Activated naive CD4-positive, alpha-beta T cell treated with anti-CD3 and anti-CD28 coated beads, Interleukin-2, amount 10 ng/mL, durations not matched to agents 7 days and 5 days (primary cell): ENCODE measurements at regions not wholly inside any gene's neighbourhood (a gene's known extent, or its start where the extent isn't known, plus 50 kb on each side); places are given as distances from the start of the nearest gene placed in this dataset.

Source experiments
- CTCF ChIA-PET: fragments of 350-600 bp; sonication (Branson Sonifier 250); formaldehyde crosslinking; loops from one replicate; lab custom pipeline; 2021; ENCODE audit warnings: antibody characterized with exemption; lab: Charles Lee
- DNase-seq: peaks from one replicate; pipeline ENCODE4 v3.0.0-alpha.2; 2020
- H3K27ac Mint-ChIP-seq: one replicate; pipeline ENCODE4 v1.8.0; 2021; ENCODE audit warnings: mild to moderate bottlenecking, moderate library complexity, mixed read lengths
- H3K27me3 Mint-ChIP-seq: one replicate; pipeline ENCODE4 v1.8.0; 2021; ENCODE audit warnings: mild to moderate bottlenecking, mixed read lengths
- H3K36me3 Mint-ChIP-seq: one replicate; pipeline ENCODE4 v1.8.0; 2021; ENCODE audit warnings: mixed read lengths
- H3K4me1 Mint-ChIP-seq: one replicate; pipeline ENCODE4 v1.8.0; 2021; ENCODE audit warnings: mixed read lengths
- H3K4me3 Mint-ChIP-seq: one replicate; pipeline ENCODE4 v1.8.0; 2021; ENCODE audit warnings: mild to moderate bottlenecking, moderate library complexity, mixed read lengths
- H3K9me3 Mint-ChIP-seq: one replicate; pipeline ENCODE4 v1.8.0; 2021; ENCODE audit warnings: mixed read lengths

- H3K27me3 Mint-ChIP-seq, result peaks cover 47% of the 10 kb centered on the region
Measured at GRCh38 chr9:91065231-91066041, 263.8 kb downstream of the SYK start.

DNA sequence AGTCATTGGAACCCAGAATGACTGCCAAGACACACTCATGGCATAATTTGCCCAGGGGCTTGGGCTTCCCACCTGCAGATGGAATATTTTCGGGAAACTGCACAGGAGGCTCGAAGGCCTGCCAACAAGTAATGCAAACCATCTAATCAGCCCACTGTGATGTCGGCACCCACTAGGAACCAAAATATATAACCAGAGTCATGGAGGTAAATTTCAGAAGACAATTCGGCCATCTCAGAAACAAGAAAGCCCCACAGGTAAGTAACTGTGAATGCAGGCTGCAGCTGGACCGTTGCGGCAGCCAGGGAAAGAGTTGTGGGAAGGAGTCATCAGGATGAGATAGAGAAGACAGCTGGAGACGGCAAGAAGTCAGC lies 264.4 kb downstream of the SYK start:
- no peak overlapping the region for H3K4me3 Mint-ChIP-seq
- peaks cover 2% of the 10 kb centered on the region for H3K36me3 Mint-ChIP-seq
- peaks cover 44% of the 10 kb centered on the region for H3K27me3 Mint-ChIP-seq
- no peaks in the 10 kb centered on the region for H3K9me3 Mint-ChIP-seq
- H3K27ac Mint-ChIP-seq, result no peak overlapping the region
- CTCF ChIA-PET, result no interaction called here
- H3K4me1 Mint-ChIP-seq, result no peaks in the 10 kb centered on the region
- DNase-seq, result no peak

More at GRCh38 chr9:91065231-91066041, 263.8 kb downstream of the SYK start:
- CTCF ChIA-PET, result no interaction called here
- H3K4me3 Mint-ChIP-seq, result no peak overlapping the region
- no peak for DNase-seq
- no peaks in the 10 kb centered on the region for H3K9me3 Mint-ChIP-seq
- H3K27ac Mint-ChIP-seq, result no peak overlapping the region
- H3K36me3 Mint-ChIP-seq, result peaks cover 2% of the 10 kb centered on the region
- H3K4me1 Mint-ChIP-seq, result peaks cover 1% of the 10 kb centered on the region

DNA sequence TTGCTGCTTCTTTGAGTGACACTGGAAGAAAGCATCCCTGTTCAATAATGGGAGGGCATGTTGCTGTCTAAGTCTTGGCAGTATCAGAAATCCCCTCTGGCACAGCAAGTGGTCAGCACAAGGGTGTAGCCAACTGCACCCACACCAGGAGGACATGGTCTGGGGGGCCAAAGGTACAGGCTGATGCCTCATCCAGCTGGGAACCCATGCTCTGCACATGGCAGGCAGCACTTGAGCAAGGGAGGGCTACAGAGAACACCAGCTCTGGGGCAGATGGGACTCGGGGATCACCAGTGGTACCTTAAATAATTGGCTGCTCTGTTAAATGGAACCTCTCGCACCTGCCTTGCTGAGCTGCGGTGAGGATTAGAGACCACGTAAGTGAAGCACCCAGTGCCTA lies 265.2 kb downstream of the SYK start:
- no peak overlapping the region for H3K4me3 Mint-ChIP-seq
- no peak for DNase-seq
- H3K27ac Mint-ChIP-seq, result no peak overlapping the region
- H3K4me1 Mint-ChIP-seq, result peaks cover 7% of the 10 kb centered on the region
- CTCF ChIA-PET, result no interaction called here
- H3K27me3 Mint-ChIP-seq, result peaks cover 44% of the 10 kb centered on the region
- H3K36me3 Mint-ChIP-seq, result peaks cover 2% of the 10 kb centered on the region
- no peaks in the 10 kb centered on the region for H3K9me3 Mint-ChIP-seq

GRCh38 chr9:91067306-91067860 lies 265.8 kb downstream of the SYK start:
- Mint-ChIP-seq H3K27me3 (peaks cover 41% of the 10 kb centered on the region), H3K4me3 (no peak overlapping the region), H3K36me3 (peaks cover 2% of the 10 kb centered on the region), H3K4me1 (peaks cover 8% of the 10 kb centered on the region), H3K9me3 (no peaks in the 10 kb centered on the region), H3K27ac (no peak overlapping the region)
- CTCF ChIA-PET, result no interaction called here
- no peak for DNase-seq

- Mint-ChIP-seq H3K27ac (peak overlapping the region; percentile 4), H3K4me1 (peaks cover 8% of the 10 kb centered on the region), H3K9me3 (no peaks in the 10 kb centered on the region), H3K36me3 (peaks cover 6% of the 10 kb centered on the region), H3K27me3 (peaks cover 49% of the 10 kb centered on the region), H3K4me3 (no peak overlapping the region)
- CTCF ChIA-PET, result interaction anchor here (0.8 to 1.9 kb wide), 3 partner anchors 18 to 35 kb away, joined by 3 to 8 read pairs (median 3); no protein-coding TSS in a partner anchor
- DNase-seq, result peak; percentile 54
Measured at GRCh38 chr9:91071184-91071990, 269.8 kb downstream of the SYK start.

GRCh38 chr9:91073049-91073810 lies 271.6 kb downstream of the SYK start:
- H3K9me3 Mint-ChIP-seq, result no peaks in the 10 kb centered on the region
- peaks cover 8% of the 10 kb centered on the region for H3K4me1 Mint-ChIP-seq
- no peak for DNase-seq
- H3K36me3 Mint-ChIP-seq, result peaks cover 4% of the 10 kb centered on the region
- H3K27me3 Mint-ChIP-seq, result peaks cover 43% of the 10 kb centered on the region
- CTCF ChIA-PET, result interaction anchor here (0.9 to 1.4 kb wide), 3 partner anchors 22 to 180 kb away, joined by 3 to 4 read pairs (median 3); no protein-coding TSS in a partner anchor
- H3K4me3 Mint-ChIP-seq, result no peak overlapping the region
- H3K27ac Mint-ChIP-seq, result no peak overlapping the region

DNA sequence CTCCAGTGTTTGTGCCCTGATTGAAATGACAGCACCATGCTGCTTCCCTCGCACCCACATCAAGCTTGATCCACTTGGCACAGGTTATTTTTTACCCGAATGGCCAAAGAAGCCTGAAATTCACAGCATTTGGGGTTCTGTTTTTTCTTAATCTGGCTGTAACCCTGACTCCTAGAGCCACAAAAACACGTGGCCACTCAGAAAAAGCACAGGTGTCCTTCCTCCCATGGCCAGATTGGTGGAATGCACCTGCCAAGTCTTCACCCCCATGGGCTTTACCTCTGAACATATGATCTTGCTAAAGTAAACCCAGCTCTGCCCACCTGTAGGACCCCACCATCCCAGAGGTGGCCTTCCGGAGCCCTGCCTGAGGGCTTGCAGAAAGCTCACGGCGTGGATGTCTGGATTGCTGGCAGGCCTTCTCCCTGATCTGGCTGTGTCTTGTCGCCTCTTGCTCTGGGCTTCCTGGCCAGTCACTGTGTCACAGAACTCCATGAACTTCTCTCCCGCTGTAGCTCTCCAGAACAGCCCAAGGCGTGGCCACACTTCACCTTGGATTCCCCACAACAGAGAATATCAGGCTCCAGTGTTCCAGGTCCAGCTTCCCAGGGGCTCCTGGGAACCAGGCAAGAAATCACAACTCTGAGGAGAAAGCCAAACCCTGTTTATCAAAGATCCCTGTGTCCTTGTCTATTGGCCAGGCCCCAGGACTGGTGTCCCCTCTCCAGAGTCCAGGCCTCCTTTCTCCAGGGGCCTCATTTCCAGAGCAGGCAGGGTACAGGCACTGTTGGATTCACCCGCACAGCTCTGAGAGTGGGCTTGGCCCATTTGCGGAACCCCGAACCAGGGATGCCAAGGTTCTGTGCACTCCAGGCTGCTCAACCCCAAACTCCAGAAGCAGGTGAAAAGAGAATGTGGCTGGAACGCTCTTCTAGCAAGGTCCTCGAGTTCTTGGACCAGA lies 272.5 kb downstream of the SYK start:
- Mint-ChIP-seq H3K4me3 (no peak overlapping the region), H3K36me3 (peaks cover 4% of the 10 kb centered on the region), H3K27ac (no peak overlapping the region), H3K27me3 (peaks cover 52% of the 10 kb centered on the region), H3K4me1 (peaks cover 8% of the 10 kb centered on the region), H3K9me3 (no peaks in the 10 kb centered on the region)
- CTCF ChIA-PET, result interaction anchor here (0.9 to 1.4 kb wide), 3 partner anchors 21 to 179 kb away, joined by 3 to 4 read pairs (median 3); no protein-coding TSS in a partner anchor
- no peak for DNase-seq

DNA sequence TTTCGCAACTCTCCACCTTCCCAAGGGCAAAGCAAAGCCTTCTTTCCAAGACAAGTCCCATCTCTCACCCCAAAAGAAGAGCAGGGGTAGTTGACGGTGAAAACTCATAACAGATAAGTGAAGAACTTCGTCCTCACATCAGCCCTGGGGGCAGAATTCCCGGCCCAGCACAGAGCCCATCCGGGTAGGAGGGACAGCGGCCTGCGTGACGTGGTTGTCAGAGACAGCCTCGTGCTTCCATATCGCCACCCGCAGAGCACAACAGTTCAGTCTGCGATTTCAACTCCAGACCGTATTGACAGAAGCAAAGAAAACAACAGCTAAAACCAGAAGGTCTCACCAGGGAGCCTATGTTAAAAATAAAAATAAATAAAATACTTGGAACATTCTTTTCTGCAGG lies 273.2 kb downstream of the SYK start:
- Mint-ChIP-seq H3K4me1 (peaks cover 8% of the 10 kb centered on the region), H3K4me3 (no peak overlapping the region), H3K27ac (no peak overlapping the region), H3K36me3 (peaks cover 5% of the 10 kb centered on the region), H3K27me3 (peaks cover 52% of the 10 kb centered on the region), H3K9me3 (no peaks in the 10 kb centered on the region)
- CTCF ChIA-PET, result no interaction called here
- no peak for DNase-seq

- peaks cover 6% of the 10 kb centered on the region for H3K36me3 Mint-ChIP-seq
Measured at GRCh38 chr9:91075279-91075678, 273.7 kb downstream of the SYK start.

DNA sequence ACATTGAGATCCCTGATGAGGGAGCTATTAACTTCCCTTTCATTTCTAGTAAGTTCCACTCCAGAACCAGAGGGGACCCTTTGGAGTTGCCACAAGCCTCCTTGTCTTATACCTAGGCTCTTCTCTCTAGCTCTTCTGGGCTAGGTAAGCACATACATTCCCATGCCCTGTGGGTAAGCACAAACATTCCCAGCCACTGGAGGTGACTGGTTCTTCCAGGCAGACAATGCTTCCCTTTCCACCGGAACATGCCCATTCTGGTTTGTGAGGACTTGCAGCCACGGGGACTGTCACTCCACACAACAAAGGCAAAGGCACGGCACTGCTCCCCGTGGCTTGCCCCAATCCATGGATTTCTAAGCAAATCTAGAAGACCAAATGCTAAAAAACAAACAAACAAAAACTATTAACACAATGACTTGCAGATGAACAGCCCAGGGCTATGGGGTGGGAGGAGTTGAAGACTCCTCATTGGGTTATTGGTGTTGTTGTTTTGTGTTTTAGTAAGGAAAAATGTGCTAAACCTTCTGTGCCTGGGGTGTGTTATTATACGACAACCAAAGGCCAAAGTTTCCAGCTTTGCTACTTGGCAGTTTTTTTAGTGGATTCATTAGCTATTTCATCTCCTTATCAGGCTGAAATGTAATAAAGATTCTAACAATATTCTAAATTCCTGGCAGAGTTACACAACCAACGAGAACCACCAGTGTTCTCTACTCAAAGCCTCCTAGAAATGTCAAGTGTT lies 276.2 kb downstream of the SYK start:
- no peak overlapping the region for H3K27ac Mint-ChIP-seq
- CTCF ChIA-PET, result no interaction called here
- no peak for DNase-seq
- H3K36me3 Mint-ChIP-seq, result peaks cover 6% of the 10 kb centered on the region
- H3K4me3 Mint-ChIP-seq, result no peak overlapping the region
- peaks cover 3% of the 10 kb centered on the region for H3K9me3 Mint-ChIP-seq
- H3K27me3 Mint-ChIP-seq, result peaks cover 65% of the 10 kb centered on the region
- no peaks in the 10 kb centered on the region for H3K4me1 Mint-ChIP-seq

More at GRCh38 chr9:91075279-91075678, 273.7 kb downstream of the SYK start:
- peaks cover 8% of the 10 kb centered on the region for H3K4me1 Mint-ChIP-seq
- no peak overlapping the region for H3K27ac Mint-ChIP-seq
- no peaks in the 10 kb centered on the region for H3K9me3 Mint-ChIP-seq
- H3K4me3 Mint-ChIP-seq, result no peak overlapping the region
- DNase-seq, result no peak
- CTCF ChIA-PET, result no interaction called here
- peaks cover 55% of the 10 kb centered on the region for H3K27me3 Mint-ChIP-seq

DNA sequence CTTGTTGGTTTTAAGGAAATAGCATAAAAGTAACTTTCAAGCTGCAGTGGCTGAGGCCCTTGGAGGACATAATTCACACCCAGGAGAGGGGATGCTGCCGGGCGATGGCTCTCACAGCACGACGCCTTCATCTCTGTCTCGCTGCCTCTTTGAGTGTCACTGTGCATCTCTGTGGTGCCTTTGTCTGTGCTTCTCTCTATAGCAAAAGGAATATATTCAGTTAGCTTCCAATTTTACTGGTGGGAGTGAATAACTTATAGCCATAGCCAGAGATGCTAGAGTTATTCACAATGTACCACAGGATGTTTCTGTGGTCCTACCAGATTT lies 276.7 kb downstream of the SYK start:
- H3K36me3 Mint-ChIP-seq, result peaks cover 6% of the 10 kb centered on the region
- CTCF ChIA-PET, result no interaction called here
- H3K9me3 Mint-ChIP-seq, result peaks cover 3% of the 10 kb centered on the region
- DNase-seq, result no peak
- peak overlapping the region; percentile 3 for H3K27ac Mint-ChIP-seq
- H3K4me1 Mint-ChIP-seq, result no peaks in the 10 kb centered on the region
- no peak overlapping the region for H3K4me3 Mint-ChIP-seq
- peaks cover 60% of the 10 kb centered on the region for H3K27me3 Mint-ChIP-seq

DNA sequence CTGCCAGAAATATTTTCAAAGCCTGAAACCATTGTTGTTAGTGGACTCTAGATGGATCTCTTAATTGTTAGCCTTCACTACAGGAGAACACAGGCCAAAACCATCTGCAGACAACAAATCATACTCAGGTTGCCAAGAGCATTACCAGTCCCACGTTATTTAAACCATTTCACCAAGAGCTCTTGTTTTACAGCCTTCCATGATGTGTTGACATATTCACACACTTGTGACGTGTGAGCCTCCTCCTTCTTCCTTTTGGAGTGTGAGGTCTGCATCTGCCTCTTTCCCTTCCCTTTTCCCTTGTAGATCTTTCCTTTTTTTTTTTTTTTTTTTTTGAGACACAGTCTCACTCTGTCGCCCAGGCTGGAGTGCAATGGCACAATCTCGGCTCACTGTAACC lies 279.0 kb downstream of the AUH start:
- Mint-ChIP-seq H3K27me3 (peaks cover 39% of the 10 kb centered on the region), H3K4me1 (peaks cover 3% of the 10 kb centered on the region), H3K27ac (no peak overlapping the region), H3K4me3 (no peak overlapping the region), H3K9me3 (peaks cover 4% of the 10 kb centered on the region), H3K36me3 (peaks cover 6% of the 10 kb centered on the region)
- CTCF ChIA-PET, result interaction anchor here (0.7 kb wide), 1 partner anchor 764 kb away, joined by 3 read pairs; no protein-coding TSS in a partner anchor
- DNase-seq, result no peak
